ENCODE measurements at regions not wholly inside any gene's neighbourhood (a gene's known extent, or its start where the extent isn't known, plus 50 kb on each side); places are given as distances from the start of the nearest gene placed in this dataset.

DNA sequence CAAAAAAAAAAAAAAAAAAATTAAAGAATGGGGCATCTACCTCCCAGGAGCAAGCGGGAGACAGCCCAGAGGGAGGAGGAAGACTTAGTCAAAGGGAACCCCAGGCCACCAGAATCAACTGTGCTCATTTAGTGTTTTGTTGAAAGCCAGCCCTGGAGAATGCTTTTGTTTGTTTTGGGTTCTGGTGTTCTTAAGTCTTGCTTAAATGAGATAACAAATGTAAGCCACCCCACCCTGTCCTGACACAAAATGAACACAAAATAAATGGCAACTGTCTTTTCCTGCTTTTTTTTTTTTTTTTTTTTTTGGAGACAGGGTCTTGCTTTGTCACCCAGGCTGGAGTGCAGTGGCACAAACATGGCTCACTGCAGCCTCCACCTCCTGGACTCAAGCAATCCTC is 165.0 kb upstream of the JARID2 start:
- Mint-ChIP-seq H3K9me3 (no peaks in the 10 kb centered on the region), H3K27me3 (ENCODE audit: low read depth) (no peaks in the 10 kb centered on the region), H3K4me3 (no peak overlapping the region), H3K36me3 (ENCODE audit: low read depth) (no peaks in the 10 kb centered on the region), H3K27ac (no peak overlapping the region), H3K4me1 (ENCODE audit: low read depth) (no peaks in the 10 kb centered on the region)
- no peak for DNase-seq (ENCODE audit: low spot score)

DNA sequence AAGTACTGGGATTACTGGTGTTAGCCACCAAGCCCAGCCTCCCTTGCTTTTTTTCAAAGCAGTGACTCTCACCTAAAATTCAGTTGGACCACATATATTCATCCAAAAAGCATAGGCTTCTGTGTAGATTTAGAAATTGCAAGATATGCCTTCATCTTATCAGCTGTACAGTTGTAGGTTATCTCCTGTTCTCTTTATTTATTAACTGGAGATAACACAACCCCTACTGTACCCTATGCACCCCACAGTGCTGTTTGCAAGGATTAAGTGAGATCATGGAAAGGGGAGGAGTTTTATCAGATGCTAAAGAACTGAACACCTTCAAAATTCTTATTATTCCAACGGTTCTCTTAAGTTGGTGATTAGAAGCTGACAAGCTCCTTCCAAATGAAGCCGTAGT is 164.4 kb upstream of the JARID2 start:
- Mint-ChIP-seq H3K27me3 (ENCODE audit: low read depth) (no peaks in the 10 kb centered on the region), H3K4me1 (ENCODE audit: low read depth) (peaks cover under 1% of the 10 kb centered on the region), H3K36me3 (ENCODE audit: low read depth) (no peaks in the 10 kb centered on the region)

DNA sequence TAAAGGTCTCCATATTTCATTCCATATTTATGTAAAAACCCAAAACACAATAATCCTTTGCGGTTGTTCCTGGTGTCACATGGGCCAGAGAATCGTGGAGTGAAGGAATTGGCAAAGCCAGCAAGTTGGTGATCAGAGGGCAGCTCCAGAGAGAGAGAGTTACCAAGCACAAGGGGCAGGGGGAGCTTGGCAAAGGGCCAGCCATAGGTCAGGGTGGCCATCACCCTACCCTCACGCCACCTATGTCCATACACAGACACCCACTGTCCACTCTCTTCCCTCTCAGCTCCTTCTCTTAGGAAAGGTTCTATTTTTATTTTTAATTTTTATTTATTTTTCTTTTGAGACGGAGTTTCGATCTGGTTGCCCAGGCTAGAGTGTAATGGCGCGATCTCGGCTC is 163.2 kb upstream of the JARID2 start:
- Mint-ChIP-seq H3K4me3 (no peak overlapping the region), H3K4me1 (ENCODE audit: low read depth) (peaks cover 1% of the 10 kb centered on the region), H3K27me3 (ENCODE audit: low read depth) (no peaks in the 10 kb centered on the region), H3K9me3 (no peaks in the 10 kb centered on the region), H3K27ac (no peak overlapping the region), H3K36me3 (ENCODE audit: low read depth) (no peaks in the 10 kb centered on the region)
- DNase-seq (ENCODE audit: low spot score): no peak

More for the DNA sequence above, 164.4 kb upstream of the JARID2 start:
- DNase-seq (ENCODE audit: low spot score): no peak
- Mint-ChIP-seq H3K4me3 (no peak overlapping the region), H3K27ac (no peak overlapping the region), H3K9me3 (no peaks in the 10 kb centered on the region)

GRCh38 chr6:15086348-15087158 is 159.3 kb upstream of the JARID2 start:
- Mint-ChIP-seq H3K4me3 (no peak overlapping the region), H3K27ac (no peak overlapping the region)

DNA sequence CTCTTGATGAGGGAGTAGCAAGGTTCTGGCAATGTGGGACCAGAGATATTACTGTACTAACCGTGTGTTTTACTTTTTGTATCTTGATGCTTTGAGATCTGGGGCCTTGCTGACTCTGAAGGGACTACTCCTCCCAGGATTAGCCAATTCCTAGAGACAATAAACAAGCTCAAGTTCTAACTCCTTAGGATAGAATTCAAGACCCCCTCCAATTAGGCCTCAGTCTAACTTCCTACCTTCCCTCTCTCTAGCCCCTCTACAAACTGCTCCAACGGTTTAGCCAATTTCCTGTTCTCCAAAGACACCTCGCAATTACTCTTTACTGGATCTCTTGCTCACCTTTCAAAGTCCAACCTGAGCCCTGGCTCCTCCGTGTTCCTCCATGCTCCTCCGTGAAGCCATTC is 158.7 kb upstream of the JARID2 start:
- Mint-ChIP-seq H3K4me1 (ENCODE audit: low read depth) (peaks cover 1% of the 10 kb centered on the region), H3K27me3 (ENCODE audit: low read depth) (no peaks in the 10 kb centered on the region), H3K4me3 (no peak overlapping the region), H3K36me3 (ENCODE audit: low read depth) (no peaks in the 10 kb centered on the region), H3K9me3 (no peaks in the 10 kb centered on the region), H3K27ac (no peak overlapping the region)
- DNase-seq (ENCODE audit: low spot score): no peak

More at GRCh38 chr6:15086348-15087158, 159.3 kb upstream of the JARID2 start:
- H3K4me1 Mint-ChIP-seq (ENCODE audit: low read depth): peaks cover 1% of the 10 kb centered on the region
- no peaks in the 10 kb centered on the region for H3K27me3 Mint-ChIP-seq (ENCODE audit: low read depth)
- no peaks in the 10 kb centered on the region for H3K9me3 Mint-ChIP-seq
- no peak for DNase-seq (ENCODE audit: low spot score)
- H3K36me3 Mint-ChIP-seq (ENCODE audit: low read depth): no peaks in the 10 kb centered on the region

GRCh38 chr6:15088904-15089568 is 156.8 kb upstream of the JARID2 start:
- Mint-ChIP-seq H3K36me3 (ENCODE audit: low read depth) (no peaks in the 10 kb centered on the region), H3K27me3 (ENCODE audit: low read depth) (no peaks in the 10 kb centered on the region), H3K4me3 (no peak overlapping the region), H3K9me3 (no peaks in the 10 kb centered on the region), H3K27ac (no peak overlapping the region), H3K4me1 (ENCODE audit: low read depth) (peaks cover 1% of the 10 kb centered on the region)
- no peak for DNase-seq (ENCODE audit: low spot score)

- DNase-seq (ENCODE audit: low spot score): no peak
- H3K4me1 Mint-ChIP-seq (ENCODE audit: low read depth): peaks cover 1% of the 10 kb centered on the region
- no peaks in the 10 kb centered on the region for H3K36me3 Mint-ChIP-seq (ENCODE audit: low read depth)
- H3K27ac Mint-ChIP-seq: no peak overlapping the region
- H3K4me3 Mint-ChIP-seq: no peak overlapping the region
- no peaks in the 10 kb centered on the region for H3K27me3 Mint-ChIP-seq (ENCODE audit: low read depth)
- no peaks in the 10 kb centered on the region for H3K9me3 Mint-ChIP-seq
Observed at GRCh38 chr6:15089569-15090144, 156.2 kb upstream of the JARID2 start.

DNA sequence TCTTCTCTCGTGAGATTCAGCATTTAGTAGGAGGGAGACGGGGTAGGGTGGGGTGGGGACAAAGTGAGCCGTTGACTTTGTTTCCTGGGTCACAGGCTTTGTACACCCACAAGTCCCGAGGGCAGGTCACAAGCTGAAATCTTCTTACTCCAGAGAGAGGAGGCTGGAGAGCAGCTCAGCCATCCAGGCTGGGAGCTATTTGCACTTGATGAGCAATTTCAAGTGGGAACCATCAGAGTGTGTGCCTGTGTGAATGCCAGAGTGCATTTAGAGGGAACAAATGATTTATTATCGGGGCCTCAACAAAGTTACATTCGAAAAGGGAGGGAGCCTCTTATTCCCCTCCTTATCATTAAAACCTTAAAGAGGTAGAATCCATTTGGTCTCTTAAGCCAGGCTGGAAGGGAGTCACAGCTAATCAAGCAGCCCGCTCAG is 155.7 kb upstream of the JARID2 start:
- no peak for DNase-seq (ENCODE audit: low spot score)
- Mint-ChIP-seq H3K27me3 (ENCODE audit: low read depth) (no peaks in the 10 kb centered on the region), H3K9me3 (no peaks in the 10 kb centered on the region), H3K36me3 (ENCODE audit: low read depth) (no peaks in the 10 kb centered on the region), H3K27ac (no peak overlapping the region), H3K4me3 (no peak overlapping the region), H3K4me1 (ENCODE audit: low read depth) (peaks cover 1% of the 10 kb centered on the region)

GRCh38 chr6:15090745-15091384 is 155.0 kb upstream of the JARID2 start:
- Mint-ChIP-seq H3K27ac (no peak overlapping the region), H3K36me3 (ENCODE audit: low read depth) (no peaks in the 10 kb centered on the region), H3K9me3 (no peaks in the 10 kb centered on the region), H3K4me3 (no peak overlapping the region), H3K27me3 (ENCODE audit: low read depth) (no peaks in the 10 kb centered on the region), H3K4me1 (ENCODE audit: low read depth) (peaks cover 1% of the 10 kb centered on the region)
- DNase-seq (ENCODE audit: low spot score): no peak

GRCh38 chr6:15096894-15097837 is 148.7 kb upstream of the JARID2 start:
- no peak overlapping the region for H3K4me3 Mint-ChIP-seq
- no peaks in the 10 kb centered on the region for H3K9me3 Mint-ChIP-seq
- peak overlapping the region; percentile 49 for H3K27ac Mint-ChIP-seq
- peak; percentile 28 for DNase-seq (ENCODE audit: low spot score)
- H3K4me1 Mint-ChIP-seq (ENCODE audit: low read depth): peaks cover 5% of the 10 kb centered on the region
- no peaks in the 10 kb centered on the region for H3K27me3 Mint-ChIP-seq (ENCODE audit: low read depth)
- H3K36me3 Mint-ChIP-seq (ENCODE audit: low read depth): no peaks in the 10 kb centered on the region

- peaks cover 5% of the 10 kb centered on the region for H3K4me1 Mint-ChIP-seq (ENCODE audit: low read depth)
- peaks cover 4% of the 10 kb centered on the region for H3K9me3 Mint-ChIP-seq
- no peak for DNase-seq (ENCODE audit: low spot score)
- no peaks in the 10 kb centered on the region for H3K36me3 Mint-ChIP-seq (ENCODE audit: low read depth)
- H3K4me3 Mint-ChIP-seq: no peak overlapping the region
- no peak overlapping the region for H3K27ac Mint-ChIP-seq
- no peaks in the 10 kb centered on the region for H3K27me3 Mint-ChIP-seq (ENCODE audit: low read depth)
Observed at GRCh38 chr6:15101130-15101529, 144.7 kb upstream of the JARID2 start.

DNA sequence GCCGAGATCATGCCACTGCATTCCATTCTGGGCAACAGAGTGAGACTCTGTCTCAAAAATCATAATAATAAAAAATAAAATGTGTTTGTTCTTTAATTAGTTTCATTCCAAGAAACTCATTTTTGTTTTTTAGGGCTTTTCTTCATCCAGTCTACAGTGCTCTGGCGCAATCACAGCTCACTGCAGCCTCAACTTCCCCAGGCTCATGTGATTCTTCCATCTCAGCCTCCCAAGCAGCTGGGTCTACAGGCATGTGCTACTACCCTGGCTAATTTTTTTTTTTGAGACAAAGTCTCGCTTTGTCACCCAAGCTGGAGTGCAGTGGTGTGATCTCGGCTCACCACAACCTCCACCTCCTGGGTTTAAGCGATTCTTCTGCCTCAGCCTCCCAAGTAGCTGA is 143.6 kb upstream of the JARID2 start:
- Mint-ChIP-seq H3K4me1 (ENCODE audit: low read depth) (no peaks in the 10 kb centered on the region), H3K27ac (no peak overlapping the region), H3K27me3 (ENCODE audit: low read depth) (peaks cover 3% of the 10 kb centered on the region)

DNA sequence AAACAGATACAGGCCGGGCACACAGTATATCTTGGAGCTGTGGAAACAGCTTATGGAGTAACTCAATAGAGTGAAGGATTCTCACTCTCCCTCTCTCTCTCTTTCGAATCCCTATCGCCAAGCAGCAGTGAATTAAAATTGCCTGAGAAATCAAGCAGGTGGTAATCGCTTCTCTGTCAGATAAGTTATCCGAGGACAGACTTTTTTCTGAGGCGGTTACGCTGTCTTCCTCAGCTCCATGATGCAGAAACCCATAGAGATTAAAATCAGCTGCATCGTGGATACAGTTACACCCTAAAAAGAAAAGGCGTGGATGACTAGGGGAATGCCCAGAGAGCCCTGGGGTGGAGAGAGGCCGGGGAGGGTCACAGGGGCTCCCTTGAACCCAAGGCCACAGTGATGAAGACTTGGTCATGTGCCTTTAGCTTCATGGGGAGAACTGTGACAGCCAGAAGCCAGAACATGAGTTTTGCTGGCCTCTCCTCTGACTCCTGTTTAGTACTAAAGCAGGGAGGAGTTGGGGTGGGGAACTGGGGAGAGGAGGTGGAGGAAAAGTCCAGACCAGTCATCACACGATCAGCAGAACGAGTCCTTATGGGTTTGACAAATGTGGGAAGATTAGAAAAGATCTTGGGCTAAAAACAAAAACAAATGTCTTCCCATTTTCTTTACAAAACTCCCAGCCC is 138.8 kb upstream of the JARID2 start:
- peaks cover 3% of the 10 kb centered on the region for H3K27me3 Mint-ChIP-seq (ENCODE audit: low read depth)
- no peaks in the 10 kb centered on the region for H3K36me3 Mint-ChIP-seq (ENCODE audit: low read depth)
- H3K27ac Mint-ChIP-seq: no peak overlapping the region
- H3K4me1 Mint-ChIP-seq (ENCODE audit: low read depth): peaks cover 2% of the 10 kb centered on the region
- H3K9me3 Mint-ChIP-seq: peaks cover 8% of the 10 kb centered on the region
- no peak for DNase-seq (ENCODE audit: low spot score)
- H3K4me3 Mint-ChIP-seq: no peak overlapping the region

More for the DNA sequence above, 143.6 kb upstream of the JARID2 start:
- DNase-seq (ENCODE audit: low spot score): no peak
- Mint-ChIP-seq H3K4me3 (no peak overlapping the region), H3K9me3 (peaks cover 8% of the 10 kb centered on the region), H3K36me3 (ENCODE audit: low read depth) (no peaks in the 10 kb centered on the region)

Measured in T-helper 2 cell treated with Interferon-gamma antibody and Interleukin-4, amounts not matched to agents 5 μg/mL and 100 μg/mL, for 36 hours (primary cell).